Fibroblast of lung (primary cell): ENCODE measurements at regions not wholly inside any gene's neighbourhood (a gene's known extent, or its start where the extent isn't known, plus 50 kb on each side); places are given as distances from the start of the nearest gene placed in this dataset.

Experiments
- DNase-seq, 2 donors: peaks; one replicate each; pipeline versions ENCODE4 v3.0.0 to v3.0.0-alpha.2; 2010; ENCODE audit warnings: low read depth in 2 of 2
- H2AFZ ChIP-seq: 2 replicates; pipeline ENCODE4 v1.5.1; 2012; ENCODE audit warnings: low read length, control low read depth, inconsistent platforms
- H3K27ac ChIP-seq: 2 replicates; pipeline ENCODE4 v1.5.1; 2011; ENCODE audit warnings: low read length, control low read depth; ENCODE audit not compliant: insufficient read depth
- H3K27me3 ChIP-seq: 2 replicates; pipeline ENCODE4 v1.5.1; 2011; ENCODE audit warnings: mild to moderate bottlenecking, low read length; ENCODE audit not compliant: control insufficient read depth, insufficient read depth
- H3K36me3 ChIP-seq: 2 replicates; pipeline ENCODE4 v1.5.1; 2011; ENCODE audit warnings: low read length; ENCODE audit not compliant: control insufficient read depth, insufficient read depth
- H3K4me1 ChIP-seq: 2 replicates; pipeline ENCODE4 v1.5.1; 2011; ENCODE audit warnings: low read length; ENCODE audit not compliant: control insufficient read depth, insufficient read depth; ENCODE audit errors: extremely low read depth
- H3K4me2 ChIP-seq: 2 replicates; pipeline ENCODE4 v1.5.1; 2011; ENCODE audit warnings: low read length, control low read depth; ENCODE audit not compliant: insufficient read depth; ENCODE audit errors: extremely low read depth
- H3K4me3 ChIP-seq, 4 experiments: fragments of 200-600 bp in 1 of 4; sonication (generic) in 1 of 4; replicated peaks in 1 of 4; 2 replicates each; pipeline ENCODE4 v1.5.1; 2011 to 2016; ENCODE audit warnings: low read length in 4 of 4, low read depth in 3 of 4, mild to moderate bottlenecking in 3 of 4, control low read depth in 2 of 4, inconsistent platforms in 1 of 4, mixed read lengths in 1 of 4; ENCODE audit not compliant: insufficient read depth in 1 of 4; ENCODE audit errors: control extremely low read depth in 1 of 4
- H3K79me2 ChIP-seq: 2 replicates; pipeline ENCODE4 v1.5.1; 2012; ENCODE audit warnings: mild to moderate bottlenecking, low read length, inconsistent platforms; ENCODE audit not compliant: control insufficient read depth, insufficient read depth
- H3K9ac ChIP-seq: 2 replicates; pipeline ENCODE4 v1.5.1; 2011; ENCODE audit warnings: mild to moderate bottlenecking, low read length, control low read depth; ENCODE audit not compliant: insufficient read depth
- H3K9me3 ChIP-seq: 2 replicates; pipeline ENCODE4 v1.5.1; 2012; ENCODE audit warnings: low read depth, low read length; ENCODE audit not compliant: control insufficient read depth, insufficient read depth
- H4K20me1 ChIP-seq: 2 replicates; pipeline ENCODE4 v1.5.1; 2011; ENCODE audit warnings: low read length; ENCODE audit not compliant: control insufficient read depth, insufficient read depth; ENCODE audit errors: extremely low read depth
- CTCF ChIP-seq, 2 donors: IDR thresholded peaks in 1 of 2; conservative IDR thresholded peaks in 1 of 2; 1 replicate in 1 of 2; 2 replicates in 1 of 2; pipeline ENCODE4 v1.5.1; 2011 to 2012; ENCODE audit warnings: low read length in 2 of 2, control low read depth in 1 of 2, inconsistent platforms in 1 of 2, low read depth in 1 of 2, mild to moderate bottlenecking in 1 of 2
- EZH2 ChIP-seq: IDR thresholded peaks from 2 replicates; pipeline ENCODE4 v1.5.1; 2012; ENCODE audit warnings: low read length, control low read depth, mild to moderate bottlenecking; ENCODE audit errors: missing control alignments

- H2AFZ ChIP-seq, result no peak overlapping the region
- H3K4me2 ChIP-seq, result no peak overlapping the region
- no peak for TF ChIP-seq CTCF (conservative IDR thresholded peaks at IDR 0.05 in 1 of 2, IDR thresholded peaks at IDR 0.05 in 1 of 2; ENCODE audit: low read depth in 1 of 2, low read length in 2 of 2)
- no peak for TF ChIP-seq EZH2
- no peaks in the 10 kb centered on the region for H3K79me2 ChIP-seq
- H3K4me3 ChIP-seq, result no peak overlapping the region
- H4K20me1 ChIP-seq, result no peaks in the 10 kb centered on the region
- peak in 1 of 2 donors; percentile 48 for DNase-seq
- no peaks in the 10 kb centered on the region for H3K36me3 ChIP-seq
- no peaks in the 10 kb centered on the region for H3K27me3 ChIP-seq
- no peak overlapping the region for H3K9ac ChIP-seq
- no peaks in the 10 kb centered on the region for H3K9me3 ChIP-seq
- peaks cover 24% of the 10 kb centered on the region for H3K4me1 ChIP-seq
- no peak overlapping the region for H3K27ac ChIP-seq
Measured at GRCh38 chr2:207241198-207241597, 75.5 kb upstream of the KLF7 start.

DNA sequence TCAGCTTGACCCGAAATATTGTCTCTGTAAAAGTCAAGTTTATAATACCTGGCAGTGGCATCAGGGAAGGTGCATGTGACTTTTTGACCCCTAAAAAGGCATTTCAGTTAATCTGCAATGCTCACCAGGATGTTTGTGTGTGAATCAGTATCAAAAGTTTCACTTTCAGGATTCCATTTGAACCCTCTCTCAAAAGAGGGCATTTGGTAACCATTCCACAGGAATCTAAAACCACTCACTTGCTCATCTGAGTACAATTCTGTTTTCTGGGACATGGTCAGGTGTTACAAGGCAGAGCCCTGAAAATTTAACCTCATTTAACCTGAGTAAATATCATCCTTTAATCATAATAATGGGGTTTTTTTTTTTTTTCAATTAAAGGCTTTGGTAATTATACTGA, 77.9 kb upstream of the KLF7 start:
- Histone ChIP-seq H3K79me2 (no peaks in the 10 kb centered on the region), H4K20me1 (no peaks in the 10 kb centered on the region), H3K9me3 (no peaks in the 10 kb centered on the region), H2AFZ (no peak overlapping the region), H3K4me3 (no peak overlapping the region), H3K4me2 (no peak overlapping the region), H3K27me3 (no peaks in the 10 kb centered on the region), H3K4me1 (peaks cover 19% of the 10 kb centered on the region), H3K9ac (no peak overlapping the region), H3K27ac (no peak overlapping the region), H3K36me3 (no peaks in the 10 kb centered on the region)
- TF ChIP-seq EZH2, result no peak
- DNase-seq, result no peak

GRCh38 chr2:207244971-207245925, 79.5 kb upstream of the KLF7 start:
- H3K4me3 ChIP-seq, result no peak overlapping the region
- H2AFZ ChIP-seq, result no peak overlapping the region
- DNase-seq, result no peak
- no peak overlapping the region for H3K27ac ChIP-seq
- no peaks in the 10 kb centered on the region for H3K36me3 ChIP-seq
- H3K79me2 ChIP-seq, result no peaks in the 10 kb centered on the region
- no peaks in the 10 kb centered on the region for H3K9me3 ChIP-seq
- no peak overlapping the region for H3K9ac ChIP-seq
- H3K4me1 ChIP-seq, result peaks cover 11% of the 10 kb centered on the region
- H3K4me2 ChIP-seq, result no peak overlapping the region
- no peaks in the 10 kb centered on the region for H4K20me1 ChIP-seq
- no peaks in the 10 kb centered on the region for H3K27me3 ChIP-seq
- TF ChIP-seq CTCF (conservative IDR thresholded peaks at IDR 0.05 in 1 of 2, IDR thresholded peaks at IDR 0.05 in 1 of 2; ENCODE audit: low read depth in 1 of 2, low read length in 2 of 2) (no peak), EZH2 (no peak)
